HG03159 (cell line): ENCODE measurements at regions not wholly inside any gene's neighbourhood (a gene's known extent, or its start where the extent isn't known, plus 50 kb on each side); places are given as distances from the start of the nearest gene placed in this dataset.
"Not testable (repeated sequence)": the region's sequence is repeated elsewhere in the genome, so short reads cannot be mapped to it uniquely, and the experiment has no call there.

Source experiments
- ATAC-seq: cut with Tn5 transposase; IDR thresholded peaks from one replicate; pipeline ENCODE4 v1.9.1; 2021; ENCODE audit warnings: mild to moderate bottlenecking, moderate library complexity; ENCODE audit not compliant: unreplicated experiment

DNA sequence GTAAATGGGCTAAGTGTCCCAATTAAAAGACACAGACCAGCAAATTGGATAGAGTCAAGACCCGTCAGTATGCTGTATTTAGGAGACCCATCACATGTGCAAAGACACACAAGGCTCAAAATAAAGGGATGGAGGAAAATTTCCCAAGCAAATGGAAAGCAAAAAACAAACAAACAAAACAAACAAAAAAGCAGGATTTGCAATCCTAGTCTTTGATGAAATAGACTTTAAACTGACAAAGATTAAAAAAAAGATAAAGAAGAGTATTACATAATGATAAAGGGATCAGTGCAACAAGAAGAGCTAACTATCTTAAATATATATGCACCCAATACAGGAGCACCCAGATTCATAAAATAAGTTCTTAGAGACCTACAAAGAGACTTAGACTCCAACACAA is 429.6 kb downstream of the MAT2B start:
- not testable (repeated sequence) for ATAC-seq

DNA sequence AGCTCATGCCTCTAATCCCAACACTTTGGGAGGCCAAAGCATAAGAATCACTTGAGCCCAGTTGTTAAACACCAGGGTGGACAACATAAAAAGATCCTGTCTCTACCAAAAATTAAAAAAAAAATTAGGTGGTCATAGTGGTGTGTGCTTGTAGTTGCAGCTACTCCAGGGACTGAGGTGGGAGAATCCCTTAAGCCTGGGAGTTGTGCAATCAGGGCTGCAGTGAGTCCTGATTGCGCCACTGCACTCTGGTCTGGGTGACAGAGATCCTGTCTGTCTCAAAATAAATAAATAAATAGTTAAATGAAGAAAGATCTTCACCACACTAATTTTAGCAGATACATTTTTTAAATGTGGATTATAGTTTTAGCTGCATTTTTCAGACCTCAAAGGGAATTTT is 433.2 kb downstream of the MAT2B start:
- no peak for ATAC-seq

DNA sequence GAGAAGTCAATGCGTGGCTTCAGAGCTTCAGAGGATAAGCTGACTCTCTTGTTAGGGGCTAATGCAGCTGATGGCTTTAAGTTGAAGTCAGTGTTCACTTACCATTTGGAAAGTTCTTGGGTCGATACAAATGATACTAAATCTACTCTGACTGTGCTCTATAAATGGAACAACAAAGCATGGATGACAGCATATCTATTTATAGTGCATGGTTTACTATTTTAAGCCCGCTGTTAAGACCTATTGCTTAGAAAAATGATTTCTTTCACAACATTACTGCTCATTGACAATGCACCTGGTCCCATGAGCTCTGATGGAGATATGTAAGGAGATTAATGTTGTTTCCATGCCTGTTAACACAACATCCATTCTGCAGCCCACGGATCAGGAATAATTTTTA is 435.7 kb downstream of the MAT2B start:
- ATAC-seq = no peak

DNA sequence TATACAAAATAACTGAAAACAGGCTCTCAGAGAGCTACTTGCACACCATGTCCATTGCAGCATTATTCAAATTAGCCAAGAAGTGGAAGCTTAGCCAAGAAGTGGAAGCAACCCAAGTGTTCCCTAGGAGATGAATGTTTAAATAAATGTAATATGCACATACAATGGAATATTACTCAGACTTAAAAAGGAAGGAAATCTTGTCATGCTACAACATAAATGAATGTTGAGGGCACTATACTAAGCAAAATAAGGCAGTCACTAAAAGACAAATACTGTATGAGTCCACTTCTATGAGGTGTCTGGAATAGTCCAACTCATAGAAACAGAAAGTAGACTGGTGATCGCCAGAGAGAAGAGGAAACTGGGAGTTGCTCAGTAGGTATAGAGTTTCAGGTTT is 438.1 kb downstream of the MAT2B start:
- peak; percentile 33 for ATAC-seq

DNA sequence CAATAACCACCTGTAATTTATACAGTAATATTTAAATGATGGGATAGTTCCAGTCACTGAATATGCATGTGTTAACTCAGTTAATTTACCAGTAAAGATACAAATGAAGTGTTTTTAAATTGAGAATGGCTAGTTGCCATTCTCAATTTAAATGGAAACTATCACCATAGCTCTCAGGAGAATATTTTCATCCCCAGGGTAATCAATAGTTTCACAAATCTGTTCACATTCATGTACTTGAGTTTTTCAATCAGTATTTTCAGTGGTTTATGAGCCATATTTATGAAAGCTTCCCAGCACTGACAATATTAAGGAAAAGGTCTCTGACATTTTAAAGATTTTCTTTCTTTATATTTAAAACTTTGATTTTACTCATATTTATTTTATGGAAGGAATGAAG is 439.3 kb downstream of the MAT2B start:
- no peak for ATAC-seq

DNA sequence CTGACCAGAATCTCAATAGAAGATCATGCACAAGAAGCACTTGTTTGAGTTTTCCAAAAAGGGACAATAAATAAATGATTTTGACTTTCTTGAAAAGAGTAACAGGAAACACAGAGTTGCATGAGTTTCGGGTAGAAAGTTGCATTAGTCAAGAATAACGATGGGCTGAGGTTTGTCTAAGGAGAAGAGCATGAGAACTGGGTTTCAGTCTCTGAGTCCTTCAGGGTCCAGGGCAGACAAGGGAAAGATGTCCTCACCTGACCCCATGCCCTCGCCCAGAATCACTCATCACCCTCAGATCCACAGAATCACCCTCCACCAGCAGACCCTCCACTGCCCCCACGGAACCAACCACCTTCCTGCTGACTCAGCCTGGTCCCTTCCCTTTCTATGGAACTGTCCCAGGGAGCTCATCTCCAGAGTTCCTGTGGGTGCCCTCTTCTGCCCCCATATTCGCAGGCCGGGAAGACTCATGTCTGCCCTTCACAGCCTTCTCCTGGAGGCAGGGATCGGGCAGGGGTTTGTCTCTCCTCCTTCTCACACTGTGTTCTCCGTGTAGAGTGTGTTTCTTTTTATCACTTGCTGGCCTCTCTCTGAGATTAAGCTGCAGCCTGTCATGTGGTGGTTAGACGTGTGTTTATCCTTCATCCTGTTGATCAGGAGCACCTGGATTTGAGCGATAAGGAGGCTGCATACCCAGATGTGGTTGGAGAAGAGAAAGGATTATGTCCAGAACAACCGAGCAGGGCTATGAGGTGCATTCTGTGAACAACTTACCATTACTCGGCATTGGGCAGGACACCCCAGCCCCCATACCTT is 442.6 kb downstream of the MAT2B start:
- ATAC-seq = no peak

DNA sequence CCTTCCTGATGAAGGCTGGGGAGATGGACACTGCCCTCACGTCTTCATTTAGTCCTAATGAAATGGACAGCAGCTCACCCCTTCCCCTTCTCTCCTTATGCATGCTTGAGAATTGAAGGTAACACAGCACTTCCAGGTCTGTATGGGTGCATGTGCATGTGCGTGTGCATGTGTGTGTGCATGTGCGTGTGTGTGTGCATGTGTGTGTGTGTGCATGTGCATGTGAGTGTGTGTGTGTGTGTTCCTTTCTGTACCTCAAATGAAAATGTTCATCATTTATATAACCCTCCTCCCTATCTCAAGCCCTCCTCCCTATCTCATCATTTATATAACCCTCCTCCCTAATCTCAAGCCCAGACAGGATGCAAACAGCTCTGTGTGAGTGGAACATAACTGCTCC is 444.8 kb downstream of the MAT2B start:
- ATAC-seq = no peak

DNA sequence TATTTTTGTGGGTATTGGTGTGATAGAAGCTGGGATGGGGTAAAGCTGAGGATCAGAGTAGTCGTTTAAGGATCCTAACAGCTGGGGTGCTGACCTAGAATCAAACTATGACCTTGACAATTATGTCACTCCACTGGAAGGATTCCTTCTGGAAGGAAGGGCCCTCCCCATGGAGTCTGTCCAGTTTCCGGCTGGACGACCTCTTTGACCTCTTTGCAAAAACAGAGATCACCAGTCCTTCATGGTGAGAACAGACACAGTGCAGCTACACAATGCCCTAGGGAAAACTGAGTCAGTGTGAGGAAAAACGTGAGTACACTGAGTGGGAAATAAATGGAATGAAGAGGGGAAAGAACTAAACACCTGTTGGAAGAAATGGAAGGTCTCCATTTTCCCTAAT is 445.6 kb downstream of the MAT2B start:
- no peak for ATAC-seq

DNA sequence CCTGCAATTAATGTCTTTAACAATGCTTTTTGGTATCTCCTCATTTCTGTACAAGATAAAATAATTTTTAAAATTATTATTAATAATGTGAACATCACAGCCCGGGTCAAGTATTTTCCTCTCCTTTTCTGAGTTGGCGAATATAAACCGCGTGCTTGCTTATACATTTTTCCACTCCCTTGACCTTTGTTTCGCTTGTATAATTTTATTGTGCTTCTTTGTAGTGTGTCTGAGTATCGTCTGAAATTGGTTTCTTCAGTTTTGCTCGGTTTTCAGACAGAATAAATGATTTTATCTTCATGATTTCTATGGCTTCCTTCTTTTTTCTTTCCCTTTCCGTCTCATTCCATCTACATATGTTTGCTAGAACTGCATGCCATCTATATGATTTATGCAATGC is 448.5 kb downstream of the MAT2B start:
- ATAC-seq = no peak

DNA sequence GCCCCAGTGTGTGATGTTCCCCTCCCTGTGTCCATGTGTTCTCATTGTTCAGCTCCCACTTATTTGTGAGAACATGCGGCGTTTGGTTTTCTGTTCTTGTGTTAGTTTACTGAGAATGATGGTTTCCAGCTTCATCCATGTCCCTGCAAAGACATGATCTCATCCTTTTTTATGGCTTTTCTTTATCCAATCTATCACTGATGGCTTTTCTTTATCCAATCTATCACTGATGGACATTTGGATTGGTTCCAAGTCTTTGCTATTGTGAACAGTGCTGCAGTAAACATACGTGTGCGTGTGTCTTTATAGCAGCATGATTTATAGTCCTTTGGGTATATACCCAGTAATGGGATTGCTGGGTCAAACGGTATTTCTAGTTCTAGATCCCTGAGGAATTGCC is 455.8 kb downstream of the MAT2B start:
- not testable (repeated sequence) for ATAC-seq

DNA sequence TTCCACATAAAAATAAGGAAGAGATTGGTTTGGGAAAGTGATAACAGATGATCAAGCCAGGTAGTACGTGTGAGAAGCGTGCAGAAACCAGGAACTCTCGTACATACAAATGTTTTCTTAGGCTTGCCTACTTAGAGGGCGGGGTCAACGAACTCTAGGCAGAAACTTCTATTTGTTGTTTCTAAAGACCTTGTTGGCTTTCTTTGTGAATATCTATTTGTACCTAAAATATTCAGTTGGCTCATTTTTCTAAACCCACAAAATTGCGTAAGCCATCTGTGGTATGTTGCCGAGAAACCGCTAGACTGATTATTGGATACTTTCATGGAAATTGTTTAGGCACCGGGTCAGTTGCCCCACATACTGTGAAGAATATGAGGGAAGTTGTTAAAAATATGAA is 458.5 kb downstream of the MAT2B start:
- no peak for ATAC-seq

DNA sequence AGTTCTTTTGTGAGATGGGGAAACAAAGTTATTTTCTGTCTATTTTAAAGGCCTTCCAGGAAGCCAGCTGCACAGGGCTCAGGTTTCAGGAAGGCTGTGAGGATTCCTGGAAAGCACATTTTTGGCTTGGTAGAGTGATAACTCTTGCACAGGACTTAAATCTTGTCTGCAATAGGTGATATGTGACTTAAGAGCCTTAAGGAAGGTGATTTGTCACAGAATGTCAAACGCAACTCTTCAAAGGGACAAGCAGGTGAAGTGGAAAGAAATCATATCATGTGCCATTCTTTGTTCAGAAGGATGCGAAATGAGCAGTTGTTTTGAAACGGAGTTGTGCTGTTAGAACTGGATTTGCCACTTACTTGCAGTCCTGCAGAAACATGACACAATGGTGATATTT is 459.3 kb downstream of the MAT2B start:
- ATAC-seq = no peak

DNA sequence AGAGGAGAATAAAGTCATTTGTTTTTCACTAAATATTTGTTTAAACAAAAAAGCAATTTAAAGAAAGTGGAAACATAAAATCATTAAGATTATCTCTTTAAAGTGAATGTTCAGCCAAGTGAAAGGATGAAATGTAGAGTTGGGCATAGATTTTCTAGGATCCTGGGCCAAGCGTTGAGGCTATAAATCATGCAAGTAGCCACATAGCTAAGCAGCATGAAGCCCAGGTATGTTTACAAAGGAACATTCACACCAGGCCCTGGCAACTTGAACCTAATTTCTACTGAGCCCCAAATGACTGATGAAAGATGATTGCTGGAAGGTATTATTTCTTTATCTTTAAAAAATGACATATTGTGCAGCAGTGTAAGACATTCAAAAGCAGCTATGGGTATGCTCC is 461.8 kb downstream of the MAT2B start:
- no peak for ATAC-seq

DNA sequence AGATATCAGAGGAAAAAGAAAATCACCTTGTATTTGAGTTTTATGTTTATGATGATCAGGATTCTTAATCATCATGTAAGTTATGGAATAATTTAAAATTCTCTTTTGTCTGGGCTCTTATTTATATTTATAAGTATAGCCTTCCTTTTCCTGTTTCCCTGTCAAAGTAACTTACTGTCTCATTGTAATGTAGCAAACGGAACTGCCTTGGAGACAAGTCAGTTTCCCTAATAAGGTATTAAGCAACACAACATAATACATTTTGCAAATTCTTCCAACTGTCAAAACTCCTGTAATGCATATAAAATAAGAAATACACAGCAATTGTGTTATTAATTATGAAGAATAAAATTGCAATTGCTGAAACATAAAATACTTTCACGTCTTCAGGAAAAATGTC is 463.2 kb downstream of the MAT2B start:
- ATAC-seq = no peak

DNA sequence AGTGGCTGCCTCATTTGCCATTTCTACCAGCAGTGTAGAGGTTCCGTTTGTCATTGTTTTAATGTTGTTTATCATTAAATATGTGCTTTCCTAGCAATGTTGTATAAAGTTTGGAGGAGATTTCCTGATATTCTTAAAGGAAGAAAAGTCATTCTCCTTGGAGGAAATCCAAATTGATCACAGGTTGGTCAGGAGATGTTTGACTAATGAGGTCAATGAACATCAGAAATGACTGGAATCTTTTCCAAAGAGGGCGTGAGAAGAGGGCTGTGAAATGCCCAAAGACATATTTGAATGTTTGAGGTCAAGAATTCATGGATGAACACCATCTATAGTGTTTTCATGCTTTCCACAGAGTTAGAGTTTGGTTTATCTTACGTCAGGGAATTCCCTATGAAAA is 471.3 kb downstream of the MAT2B start:
- no peak for ATAC-seq

DNA sequence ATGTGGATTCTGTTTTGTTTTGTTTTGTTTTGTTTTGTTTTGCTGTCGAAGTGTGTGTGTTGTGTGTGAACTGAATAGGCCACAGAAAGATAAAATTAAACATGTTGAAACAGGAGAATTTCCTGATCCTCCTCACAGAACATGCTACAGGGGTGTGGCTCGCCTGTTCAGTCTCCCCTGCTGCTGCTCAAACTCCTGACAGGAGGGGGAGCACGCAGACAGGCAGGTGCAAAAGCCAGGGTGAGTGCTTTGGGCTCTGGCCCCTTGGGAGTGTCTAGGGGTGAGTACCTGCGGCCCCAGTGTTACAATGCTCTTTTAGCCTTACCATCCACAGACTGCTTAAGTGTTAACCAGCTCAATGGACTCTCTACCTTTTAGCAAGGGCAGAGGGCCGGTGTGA is 473.5 kb downstream of the MAT2B start:
- peak; percentile 90 for ATAC-seq

DNA sequence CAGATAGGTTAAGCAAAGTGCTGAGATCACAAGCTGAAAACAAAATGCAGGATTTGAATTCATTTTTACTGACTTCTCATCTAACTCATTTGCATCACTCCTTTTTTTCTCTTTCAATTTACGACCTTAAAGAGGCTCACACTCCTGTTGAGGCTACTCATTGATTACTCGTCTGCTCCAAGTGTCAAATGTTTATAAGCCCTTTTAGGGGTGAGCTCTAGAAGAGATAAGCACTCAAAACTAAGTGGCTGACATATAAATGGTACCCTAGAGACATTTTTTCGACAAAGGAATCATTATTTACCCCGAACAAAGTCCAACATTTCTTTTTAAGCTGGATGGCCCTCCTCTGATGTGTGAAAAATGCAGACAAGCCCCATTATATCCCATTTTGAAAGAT is 483.1 kb downstream of the MAT2B start:
- no peak for ATAC-seq

DNA sequence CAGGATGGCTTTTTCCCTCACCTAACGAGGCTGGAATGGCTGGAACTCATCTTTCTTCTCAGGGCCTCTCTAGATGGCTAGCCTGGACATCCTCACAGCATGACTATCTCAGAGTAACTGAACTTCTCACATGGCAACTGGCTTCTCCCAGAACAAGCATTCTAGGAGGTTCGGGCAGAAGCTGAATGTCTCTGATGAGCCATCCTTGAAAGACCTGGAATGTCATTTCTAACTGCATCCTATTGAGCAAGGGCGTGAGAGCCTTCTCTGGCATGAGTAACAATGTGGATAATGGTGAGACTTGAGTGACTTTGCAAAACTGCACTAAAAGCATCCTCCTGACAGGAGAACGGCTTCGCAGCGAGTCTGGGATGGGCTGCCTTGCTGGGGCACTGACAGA is 487.7 kb downstream of the MAT2B start:
- ATAC-seq = no peak

DNA sequence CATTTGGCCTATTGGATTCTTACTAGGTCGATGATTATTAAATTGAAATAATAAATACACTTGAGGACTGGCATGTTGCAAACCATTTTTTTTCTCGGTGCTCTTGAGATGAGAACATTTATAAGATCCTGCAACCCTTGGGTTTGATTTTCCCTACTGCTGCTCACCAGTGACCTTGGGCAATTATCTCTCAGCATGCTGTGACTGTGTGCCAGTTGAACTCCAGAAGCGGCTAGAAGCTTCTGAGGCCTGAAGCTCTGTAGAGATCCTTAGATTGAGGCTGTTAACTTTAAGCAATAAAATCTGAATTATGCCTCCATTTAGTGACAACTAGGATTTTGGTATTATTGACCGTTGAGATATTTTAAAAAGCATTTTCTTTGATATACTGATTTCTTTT is 489.8 kb downstream of the MAT2B start:
- ATAC-seq = no peak

DNA sequence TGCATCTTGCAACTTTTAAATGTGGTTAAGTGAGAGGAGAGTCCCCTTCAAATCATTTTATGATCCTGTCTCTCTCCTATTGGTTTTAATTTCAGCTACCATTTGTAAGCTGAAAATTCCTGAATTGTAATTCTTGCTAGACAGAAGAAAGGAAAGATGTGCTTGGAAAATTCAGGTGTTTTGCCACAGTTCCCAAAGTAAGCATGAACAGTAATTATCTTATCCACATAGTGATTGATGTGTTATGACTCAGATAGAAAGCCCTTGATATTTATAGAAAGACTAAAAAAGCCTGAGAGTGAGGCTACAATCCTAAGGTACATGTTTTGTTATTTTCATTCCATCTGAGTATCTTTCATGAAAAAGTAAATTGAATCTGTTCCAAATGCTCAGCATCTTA is 492.5 kb downstream of the MAT2B start:
- ATAC-seq = no peak

DNA sequence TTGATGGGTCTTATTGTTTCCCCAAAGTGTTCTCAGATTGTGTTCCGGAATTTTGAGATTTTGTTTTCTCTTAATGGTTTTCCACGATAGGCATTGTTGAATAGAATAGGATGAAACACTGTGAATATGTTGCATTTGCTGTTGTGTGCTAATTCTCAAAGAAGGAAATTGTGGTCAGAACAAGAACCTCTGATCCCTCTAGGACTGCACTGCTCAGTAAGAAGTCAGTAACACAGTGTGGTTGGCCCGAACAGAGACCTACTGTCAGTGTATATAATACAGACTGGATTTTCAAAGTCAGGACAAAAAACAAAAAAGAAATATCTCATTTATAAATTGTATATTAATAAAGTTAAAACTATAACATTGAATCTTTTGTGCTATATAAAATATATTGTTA is 494.8 kb downstream of the MAT2B start:
- no peak for ATAC-seq

DNA sequence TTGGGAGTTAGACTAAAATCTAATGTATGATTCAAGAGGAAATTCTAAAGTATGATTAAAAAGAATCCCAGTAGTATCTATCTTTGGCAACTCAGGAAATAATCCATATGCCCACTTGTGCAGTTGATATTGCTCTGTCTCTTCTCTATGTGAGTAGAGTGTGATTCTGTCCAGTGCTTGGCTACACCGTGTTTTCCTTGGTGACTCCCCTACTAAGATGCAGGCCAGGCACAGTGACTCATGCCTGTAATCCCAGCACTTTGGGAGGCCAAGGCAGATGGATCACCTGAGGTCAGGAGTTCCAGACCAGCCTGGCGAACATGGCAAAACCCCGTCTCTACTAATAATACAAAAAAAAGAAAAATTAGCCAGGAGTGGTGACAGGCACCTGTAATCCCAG is 495.4 kb downstream of the MAT2B start:
- no peak for ATAC-seq

DNA sequence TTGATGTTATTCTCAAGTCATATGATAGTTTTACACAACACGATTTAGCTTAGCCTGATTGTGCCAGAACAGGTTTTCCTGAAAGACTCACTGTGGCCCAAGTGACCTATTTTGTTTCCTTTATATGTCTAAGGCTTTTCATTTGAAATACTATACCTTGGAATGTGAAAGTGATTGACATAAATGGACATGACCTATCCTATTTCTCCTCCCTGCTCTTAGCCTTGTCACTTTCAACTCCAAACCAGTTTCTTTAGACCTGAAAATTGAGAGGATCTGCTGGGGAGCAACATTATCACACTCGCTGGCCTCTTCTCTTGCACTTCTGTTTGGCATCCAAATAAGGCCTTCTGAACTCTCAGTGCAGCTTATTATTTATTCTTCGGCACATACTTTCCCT is 496.8 kb downstream of the MAT2B start:
- peak; percentile 17 for ATAC-seq
